Muscle of leg (tissue), 3 donors: ENCODE measurements at regions not wholly inside any gene's neighbourhood (a gene's known extent, or its start where the extent isn't known, plus 50 kb on each side); places are given as distances from the start of the nearest gene placed in this dataset.
A peak's percentile ranks its signal among the peaks of the same experiment; 100 is the strongest.

Experiments
- DNase-seq: peaks from one replicate; pipeline ENCODE4 v3.0.0; 2013
- H3K27ac ChIP-seq: one replicate; pipeline ENCODE4 v1.5.1; 2013; ENCODE audit warnings: mild to moderate bottlenecking, low read length, control low read depth
- H3K27me3 ChIP-seq: one replicate; pipeline ENCODE4 v1.6.1; 2013; ENCODE audit warnings: low read length; ENCODE audit not compliant: control insufficient read depth, insufficient read depth
- H3K36me3 ChIP-seq: one replicate; pipeline ENCODE4 v1.6.1; 2013; ENCODE audit warnings: low read length; ENCODE audit not compliant: control insufficient read depth, insufficient read depth
- H3K4me1 ChIP-seq: one replicate; pipeline ENCODE4 v1.6.1; 2013; ENCODE audit warnings: low read length; ENCODE audit not compliant: control insufficient read depth, insufficient read depth
- H3K4me3 ChIP-seq: one replicate; pipeline ENCODE4 v1.5.1; 2013; ENCODE audit warnings: low read length, control low read depth
- H3K9me3 ChIP-seq: replicated peaks from 2 replicates; pipeline ENCODE4 v1.6.1; 2013; ENCODE audit warnings: low read depth, low read length; ENCODE audit not compliant: control insufficient read depth
- WGBS: methylation state at CpG from one replicate; pipeline ENCODE4 v1.1.5; 2013; ENCODE audit warnings: missing lambda C conversion rate; ENCODE audit not compliant: insufficient coverage; 5-methylcytosine and 5-hydroxymethylcytosine counted together

DNA sequence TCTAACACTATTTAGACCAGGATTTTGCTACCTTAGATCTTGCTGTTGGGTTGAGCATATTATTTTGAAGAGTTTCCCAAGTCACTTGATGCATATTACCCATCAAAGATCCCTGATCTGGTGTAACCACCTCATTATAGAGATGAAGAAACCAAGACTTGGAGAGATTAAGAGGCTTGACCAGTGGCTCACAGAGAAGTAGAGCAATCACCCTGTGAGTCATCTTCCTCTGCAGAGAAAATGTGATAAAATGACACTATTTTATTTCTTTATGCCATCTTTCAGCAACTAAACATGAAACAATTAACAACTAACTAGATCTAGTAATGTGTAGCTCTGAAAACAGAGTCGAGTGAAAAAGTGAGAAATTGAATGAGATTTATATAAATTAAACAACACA lies 76.1 kb downstream of the KIF4B start:
- WGBS = no CpG with 5 or more reads among the region's 1 CpG
- H3K4me3 ChIP-seq = no peak overlapping the region
- no peak overlapping the region for H3K27ac ChIP-seq
- no peaks in the 10 kb centered on the region for H3K36me3 ChIP-seq
- H3K4me1 ChIP-seq = no peaks in the 10 kb centered on the region
- no peaks in the 10 kb centered on the region for H3K9me3 ChIP-seq
- no peak for DNase-seq
- no peaks in the 10 kb centered on the region for H3K27me3 ChIP-seq

DNA sequence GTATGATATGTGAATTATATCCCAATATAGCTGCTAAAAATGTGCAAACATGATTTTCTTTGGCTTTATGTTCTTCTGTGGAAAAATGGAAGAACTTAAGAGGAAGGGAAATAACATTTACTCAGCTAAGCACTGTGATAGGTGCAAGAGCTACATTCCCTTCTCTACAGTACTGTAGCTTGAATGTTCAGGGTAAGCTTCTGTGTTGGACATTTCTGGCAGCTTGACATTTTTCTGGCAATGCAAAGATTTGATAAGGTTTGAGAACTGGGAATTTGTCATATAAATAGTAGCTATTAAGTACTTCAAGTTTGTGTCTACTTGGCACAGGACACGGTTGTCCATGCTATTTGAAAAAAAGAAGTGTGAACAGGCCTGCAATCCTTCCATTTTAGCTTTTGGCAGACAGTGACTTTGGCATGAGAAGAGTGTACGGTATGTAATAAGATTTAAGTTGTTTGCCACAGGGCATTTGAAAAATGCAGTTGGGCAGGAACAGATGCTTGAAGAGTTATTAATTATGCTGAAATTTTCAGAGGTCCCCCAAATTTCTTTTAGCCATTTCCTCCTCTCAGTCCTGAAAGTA lies 77.6 kb downstream of the KIF4B start:
- DNase-seq = peak; percentile 69
- Histone ChIP-seq H3K4me3 (no peak overlapping the region), H3K27ac (no peak overlapping the region), H3K27me3 (no peaks in the 10 kb centered on the region), H3K9me3 (no peaks in the 10 kb centered on the region), H3K36me3 (no peaks in the 10 kb centered on the region), H3K4me1 (no peaks in the 10 kb centered on the region)
- 50% methylated on average over 1 of the region's 2 CpGs for WGBS

DNA sequence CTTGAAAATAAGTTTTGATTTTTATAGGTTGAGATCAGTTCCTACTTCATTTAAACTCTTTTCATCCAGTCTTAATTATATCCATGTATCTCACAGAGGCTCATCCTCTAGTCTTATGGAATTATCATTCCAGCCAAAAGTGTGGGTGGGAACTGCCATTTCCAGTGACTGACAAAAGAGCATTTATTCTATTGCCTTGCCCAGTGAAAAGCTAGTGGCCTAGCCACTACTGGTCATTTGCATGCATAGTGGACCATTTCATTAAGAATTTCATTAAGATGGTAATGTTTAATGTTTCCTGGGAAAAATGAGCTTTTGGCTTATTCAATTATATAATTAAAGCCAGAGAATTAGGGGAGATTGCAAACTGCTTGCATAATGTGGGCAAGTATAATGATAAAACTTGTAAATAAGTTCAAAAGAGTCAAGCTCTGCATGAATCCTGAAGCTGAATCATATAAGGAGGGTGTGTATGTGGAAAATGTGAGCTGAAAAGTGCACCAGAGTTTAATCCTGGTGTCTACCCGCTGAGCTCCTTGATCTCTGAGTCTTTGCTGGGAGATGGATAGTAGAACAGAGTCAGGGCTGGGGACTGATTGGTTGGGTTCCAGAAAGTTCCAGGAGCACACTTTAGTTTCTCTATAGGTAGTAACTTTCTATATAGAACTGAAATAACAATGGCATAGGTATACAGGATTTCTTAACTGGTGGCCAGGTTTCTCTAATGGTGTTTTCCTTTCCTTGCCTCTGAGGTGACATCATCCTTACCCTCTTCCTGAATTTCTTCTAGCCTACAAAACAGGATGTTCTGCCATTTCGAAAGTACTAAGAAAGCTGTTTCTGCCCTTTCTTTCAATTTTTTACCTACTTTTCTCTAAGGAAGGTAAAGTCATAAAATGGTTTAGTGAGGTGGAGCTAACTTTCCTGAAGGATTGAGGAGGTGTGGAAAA lies 78.5 kb downstream of the KIF4B start:
- Histone ChIP-seq H3K27ac (no peak overlapping the region), H3K9me3 (no peaks in the 10 kb centered on the region), H3K27me3 (no peaks in the 10 kb centered on the region), H3K36me3 (no peaks in the 10 kb centered on the region), H3K4me3 (no peak overlapping the region), H3K4me1 (no peaks in the 10 kb centered on the region)
- 88% methylated on average over 1 of the region's 2 CpGs for WGBS
- DNase-seq = peak; percentile 5

DNA sequence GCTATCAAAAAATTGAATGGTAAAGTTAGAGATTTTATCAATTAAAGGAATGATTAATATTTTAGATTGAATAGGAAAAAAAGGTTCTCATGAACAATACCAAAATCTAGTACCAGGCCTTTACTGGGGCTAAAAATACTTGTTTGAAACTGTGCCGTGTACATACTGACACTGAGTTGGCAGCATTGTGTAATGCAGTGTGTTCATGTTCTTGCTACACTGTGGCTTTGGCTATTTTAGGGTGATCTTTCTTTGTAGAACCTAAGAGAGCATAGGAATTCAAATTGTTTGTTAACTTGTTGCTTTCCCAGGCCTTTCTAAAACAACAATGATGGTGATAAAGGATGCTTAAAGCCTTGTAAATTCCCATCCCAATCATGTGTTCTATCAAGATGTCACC lies 80.9 kb downstream of the KIF4B start:
- no peak for DNase-seq
- Histone ChIP-seq H3K9me3 (no peaks in the 10 kb centered on the region), H3K4me3 (no peak overlapping the region), H3K4me1 (no peaks in the 10 kb centered on the region), H3K27ac (no peak overlapping the region), H3K36me3 (no peaks in the 10 kb centered on the region), H3K27me3 (no peaks in the 10 kb centered on the region)
- WGBS = no CpG with 5 or more reads among the region's 1 CpG

DNA sequence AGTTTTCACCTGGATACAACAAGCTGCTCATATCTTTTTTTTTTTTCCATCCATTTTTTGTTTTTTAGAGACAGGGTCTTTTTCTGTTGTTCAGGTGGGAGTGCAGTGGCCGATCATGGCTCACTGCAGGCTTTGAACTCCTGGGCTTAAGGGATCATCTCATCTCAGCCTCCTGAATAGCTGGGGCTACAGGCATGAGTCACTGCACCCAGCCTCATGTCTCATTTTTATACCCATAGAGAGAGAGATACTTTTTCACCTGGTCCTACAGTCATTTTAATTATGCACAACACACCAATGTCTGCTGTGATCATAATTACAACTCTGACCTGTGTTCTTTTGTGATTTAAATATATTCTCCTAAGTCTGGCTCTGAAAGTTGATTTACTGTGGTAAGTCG lies 84.4 kb downstream of the KIF4B start:
- H3K36me3 ChIP-seq = no peaks in the 10 kb centered on the region
- WGBS = 91% methylated on average over 1 of the region's 2 CpGs
- no peak for DNase-seq
- no peak overlapping the region for H3K4me3 ChIP-seq
- no peak overlapping the region for H3K27ac ChIP-seq
- no peaks in the 10 kb centered on the region for H3K4me1 ChIP-seq
- no peaks in the 10 kb centered on the region for H3K9me3 ChIP-seq
- H3K27me3 ChIP-seq = no peaks in the 10 kb centered on the region

DNA sequence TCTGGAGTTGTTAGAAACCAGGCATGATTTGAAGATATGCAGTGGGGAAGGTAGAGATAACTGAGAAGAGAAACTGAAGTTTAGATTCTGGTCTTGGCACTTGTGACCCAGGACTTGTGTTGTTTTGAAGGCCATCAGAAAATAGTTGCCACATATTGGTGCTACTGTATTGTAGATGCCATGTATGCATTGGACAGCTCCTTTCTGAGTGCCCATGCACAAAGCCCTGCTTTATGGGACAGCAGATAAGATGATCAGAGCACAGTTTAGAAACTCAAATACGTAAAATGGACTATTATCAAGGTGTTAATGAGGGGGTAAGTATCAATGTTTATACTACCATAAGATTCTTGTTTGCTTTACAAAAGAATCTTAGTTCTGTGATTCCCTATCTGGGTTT lies 84.9 kb downstream of the KIF4B start:
- Histone ChIP-seq H3K27ac (no peak overlapping the region), H3K4me1 (no peaks in the 10 kb centered on the region), H3K4me3 (no peak overlapping the region), H3K9me3 (no peaks in the 10 kb centered on the region), H3K27me3 (no peaks in the 10 kb centered on the region), H3K36me3 (no peaks in the 10 kb centered on the region)
- DNase-seq = no peak
- no CpG with 5 or more reads among the region's 1 CpG for WGBS

DNA sequence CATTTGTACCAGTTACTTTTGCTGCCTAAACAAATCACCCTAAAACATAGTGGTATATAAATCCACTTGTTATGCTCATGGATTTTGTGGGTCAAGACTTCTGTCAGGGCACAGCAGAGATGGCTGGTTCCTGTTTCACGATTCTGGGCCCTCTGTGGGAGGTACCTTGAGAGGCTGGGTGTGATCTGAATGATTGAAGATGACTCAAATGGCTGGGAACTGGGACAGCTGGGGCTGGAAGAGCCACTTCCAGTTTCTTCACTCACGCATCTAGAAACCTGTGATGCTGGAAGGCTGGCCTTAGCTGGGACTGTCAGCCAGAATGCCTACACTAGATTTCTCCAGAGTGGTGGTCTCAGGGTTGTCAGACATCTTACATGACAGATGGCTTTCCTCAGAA lies 88.1 kb downstream of the KIF4B start:
- H3K27ac ChIP-seq = no peak overlapping the region
- WGBS = 86% methylated on average over 1 of the region's 2 CpGs
- H3K27me3 ChIP-seq = no peaks in the 10 kb centered on the region
- no peaks in the 10 kb centered on the region for H3K36me3 ChIP-seq
- H3K4me1 ChIP-seq = no peaks in the 10 kb centered on the region
- no peak for DNase-seq
- H3K4me3 ChIP-seq = no peak overlapping the region
- H3K9me3 ChIP-seq = no peaks in the 10 kb centered on the region

DNA sequence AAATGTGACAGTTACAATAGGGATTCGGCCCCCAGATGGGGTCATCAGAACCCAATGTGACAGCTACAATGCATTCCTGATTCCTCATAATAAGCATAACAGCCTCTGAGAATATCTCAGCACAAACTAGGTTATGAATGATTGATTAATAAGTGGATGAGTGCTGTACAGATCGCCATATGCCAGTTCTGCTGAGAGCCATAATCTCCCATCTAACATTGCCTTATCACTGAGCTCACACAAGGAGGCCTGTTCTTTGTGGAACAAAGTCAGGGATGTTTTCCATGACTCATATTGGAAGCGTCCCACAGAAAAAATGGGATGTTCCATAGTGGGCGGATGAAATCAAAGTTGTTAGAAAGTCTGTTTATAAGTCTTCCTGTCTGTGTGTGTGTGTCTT lies 89.6 kb downstream of the KIF4B start:
- Histone ChIP-seq H3K27me3 (no peaks in the 10 kb centered on the region), H3K4me3 (no peak overlapping the region), H3K36me3 (no peaks in the 10 kb centered on the region), H3K4me1 (no peaks in the 10 kb centered on the region), H3K9me3 (no peaks in the 10 kb centered on the region), H3K27ac (no peak overlapping the region)
- 67% methylated on average over 2 of the region's 4 CpGs for whole genome bisulfite sequencing
- peak; percentile 23 for DNase-seq

DNA sequence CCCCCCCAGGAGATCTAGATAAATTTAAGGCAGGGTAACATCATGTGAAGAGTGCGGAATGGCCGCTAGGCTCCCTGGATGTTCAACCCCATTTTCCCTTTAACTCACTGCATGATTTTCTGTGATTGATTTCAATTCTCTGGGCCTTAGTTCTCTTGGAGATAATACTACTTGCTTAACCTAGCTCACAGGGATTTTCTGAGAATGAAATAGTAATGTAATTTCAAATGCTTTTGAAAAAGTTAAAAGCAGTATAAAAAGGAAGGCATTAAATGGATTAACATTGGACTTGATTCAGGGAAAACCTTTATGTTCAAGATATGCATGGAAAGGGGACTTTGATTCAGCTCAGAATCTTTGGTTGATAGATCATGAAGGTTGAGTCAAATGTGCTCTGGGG lies 90.9 kb downstream of the KIF4B start:
- no peak overlapping the region for H3K27ac ChIP-seq
- no peak overlapping the region for H3K4me3 ChIP-seq
- H3K36me3 ChIP-seq = no peaks in the 10 kb centered on the region
- no peaks in the 10 kb centered on the region for H3K27me3 ChIP-seq
- H3K9me3 ChIP-seq = no peaks in the 10 kb centered on the region
- no CpG with 5 or more reads among the region's 2 CpGs for WGBS
- DNase-seq = no peak
- H3K4me1 ChIP-seq = no peaks in the 10 kb centered on the region

DNA sequence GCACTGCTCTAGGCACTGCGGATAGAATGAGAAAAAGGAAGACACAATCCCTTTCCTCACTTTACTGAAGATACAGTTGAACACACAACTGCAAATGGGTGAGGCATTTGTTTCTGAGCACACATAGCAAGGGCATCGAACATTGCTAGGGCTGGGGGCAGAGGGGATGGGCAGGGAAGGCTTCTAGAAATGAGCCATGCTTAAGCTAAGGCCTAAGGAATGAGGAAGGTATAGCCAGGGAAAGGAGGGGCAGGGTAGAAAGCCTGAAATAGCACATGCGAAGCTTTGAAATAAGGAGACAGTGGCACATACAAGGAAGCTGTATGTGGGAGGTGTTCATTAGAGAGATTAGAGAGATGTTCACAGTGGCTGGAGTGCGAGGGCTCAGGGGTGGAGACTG lies 92.7 kb downstream of the KIF4B start:
- no peaks in the 10 kb centered on the region for H3K27me3 ChIP-seq
- no peaks in the 10 kb centered on the region for H3K9me3 ChIP-seq
- H3K4me1 ChIP-seq = no peaks in the 10 kb centered on the region
- H3K4me3 ChIP-seq = no peak overlapping the region
- DNase-seq = no peak
- H3K27ac ChIP-seq = no peak overlapping the region
- H3K36me3 ChIP-seq = no peaks in the 10 kb centered on the region
- 96% methylated on average over 2 of the region's 4 CpGs for WGBS
